ENCODE measurements at regions not wholly inside any gene's neighbourhood (a gene's known extent, or its start where the extent isn't known, plus 50 kb on each side); places are given as distances from the start of the nearest gene placed in this dataset.
A peak's percentile ranks its signal among the peaks of the same experiment; 100 is the strongest.

GRCh38 chr7:16967300-16967811, 85.6 kb upstream of the AGR3 start:
- 31 to 46% (median 42%) methylated on average over 1 of the region's 1 CpG for WGBS, 4 donors
- ATAC-seq (peak; percentile 75 to 96 (median 85)), DNase-seq (peak in 1 of 5 donors; percentile 25)
- no peaks in the 10 kb centered on the region for H3K27me3 ChIP-seq
- TF ChIP-seq POLR2A (IDR thresholded peaks at IDR 0.05) = no peak
- no peak for TF ChIP-seq CTCF (IDR thresholded peaks at IDR 0.05)
- intact Hi-C loops (cut with DNase I) = no loop called here
- H3K4me1 ChIP-seq = peaks cover 0 to 22% (median 4%) of the 10 kb centered on the region in 12 donors
- no peaks in the 10 kb centered on the region for H3K36me3 ChIP-seq
- H3K27ac ChIP-seq = peak overlapping the region in 9 of 12 donors; percentile 38 to 74 (median 65)
- no peak overlapping the region for H3K4me3 ChIP-seq
- peaks cover 0 to 6% (median 0%) of the 10 kb centered on the region in 12 donors for H3K9me3 ChIP-seq

GRCh38 chr7:16970732-16971482, 89.1 kb upstream of the AGR3 start:
- H3K9me3 ChIP-seq = peaks cover 0 to 1% (median 0%) of the 10 kb centered on the region in 12 donors
- no peaks in the 10 kb centered on the region for H3K27me3 ChIP-seq
- H3K36me3 ChIP-seq = no peaks in the 10 kb centered on the region
- DNase-seq (no peak), ATAC-seq (no peak)
- H3K4me3 ChIP-seq = no peak overlapping the region
- H3K27ac ChIP-seq = no peak overlapping the region
- WGBS, 4 donors = 88 to 90% (median 89%) methylated on average over 9 of the region's 9 CpGs
- intact Hi-C loops (cut with DNase I) = loop anchor here in 1 of 10 donors (10.0 kb wide), 1 partner anchor 674 kb away; no protein-coding TSS in a partner anchor
- no peak for TF ChIP-seq CTCF (IDR thresholded peaks at IDR 0.05)
- no peak for TF ChIP-seq POLR2A (IDR thresholded peaks at IDR 0.05)
- H3K4me1 ChIP-seq = peaks cover 0 to 22% (median 4%) of the 10 kb centered on the region in 12 donors

GRCh38 chr7:16975712-16976111, 93.9 kb upstream of the AGR3 start:
- DNase-seq (no peak), ATAC-seq (no peak)
- no peak overlapping the region for H3K4me3 ChIP-seq
- H3K27me3 ChIP-seq = no peaks in the 10 kb centered on the region
- H3K27ac ChIP-seq = no peak overlapping the region
- no peaks in the 10 kb centered on the region for H3K36me3 ChIP-seq
- 79 to 96% (median 86%) methylated on average over 1 of the region's 1 CpG for WGBS, 4 donors
- no peaks in the 10 kb centered on the region for H3K9me3 ChIP-seq
- H3K4me1 ChIP-seq = peaks cover 0 to 23% (median 1%) of the 10 kb centered on the region in 12 donors
- TF ChIP-seq CTCF (IDR thresholded peaks at IDR 0.05) (no peak), POLR2A (IDR thresholded peaks at IDR 0.05) (no peak)
- intact Hi-C loops (cut with DNase I) = loop anchor here in 1 of 10 donors (10.0 kb wide), 1 partner anchor 669 kb away; no protein-coding TSS in a partner anchor
